HG03571 (cell line): ENCODE measurements at regions not wholly inside any gene's neighbourhood (a gene's known extent, or its start where the extent isn't known, plus 50 kb on each side); places are given as distances from the start of the nearest gene placed in this dataset.
"Not testable (repeated sequence)": the region's sequence is repeated elsewhere in the genome, so short reads cannot be mapped to it uniquely, and the experiment has no call there.

Experiments used
- ATAC-seq: cut with Tn5 transposase; IDR thresholded peaks from one replicate; pipeline ENCODE4 v1.9.1; 2021; ENCODE audit not compliant: unreplicated experiment

DNA sequence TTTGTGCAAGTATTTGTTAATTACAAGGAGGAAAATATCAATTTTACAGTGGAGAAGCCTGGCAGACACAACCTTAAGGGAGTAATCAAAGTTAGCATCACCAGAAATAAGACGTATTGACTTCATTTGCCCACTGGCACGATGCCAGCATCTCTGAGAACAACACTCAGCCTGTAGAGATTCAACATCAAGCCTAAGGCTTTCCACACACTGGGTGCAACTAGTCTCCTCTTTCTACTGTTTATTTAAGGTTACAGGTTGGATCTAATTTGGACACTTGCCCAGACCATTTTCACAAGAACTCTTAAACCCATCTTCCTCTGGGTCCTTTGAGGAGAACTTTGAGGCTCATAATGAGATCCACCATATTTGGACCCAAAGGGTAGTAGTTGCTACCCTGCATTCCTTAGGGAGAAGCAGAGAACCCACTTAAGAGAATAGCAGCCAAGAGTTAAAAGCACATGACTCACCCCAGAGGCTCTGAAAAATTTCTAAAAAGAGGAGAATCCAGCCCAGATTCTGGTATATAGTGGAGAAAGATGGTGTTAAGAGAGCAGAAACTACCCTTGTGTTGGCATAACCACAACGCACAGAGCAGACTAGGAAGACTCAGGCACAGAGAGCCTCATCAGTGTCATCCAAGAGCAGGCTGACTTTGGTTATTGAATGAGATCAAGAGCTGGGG, 97.3 kb downstream of the CCDC71L start:
- ATAC-seq: no peak

DNA sequence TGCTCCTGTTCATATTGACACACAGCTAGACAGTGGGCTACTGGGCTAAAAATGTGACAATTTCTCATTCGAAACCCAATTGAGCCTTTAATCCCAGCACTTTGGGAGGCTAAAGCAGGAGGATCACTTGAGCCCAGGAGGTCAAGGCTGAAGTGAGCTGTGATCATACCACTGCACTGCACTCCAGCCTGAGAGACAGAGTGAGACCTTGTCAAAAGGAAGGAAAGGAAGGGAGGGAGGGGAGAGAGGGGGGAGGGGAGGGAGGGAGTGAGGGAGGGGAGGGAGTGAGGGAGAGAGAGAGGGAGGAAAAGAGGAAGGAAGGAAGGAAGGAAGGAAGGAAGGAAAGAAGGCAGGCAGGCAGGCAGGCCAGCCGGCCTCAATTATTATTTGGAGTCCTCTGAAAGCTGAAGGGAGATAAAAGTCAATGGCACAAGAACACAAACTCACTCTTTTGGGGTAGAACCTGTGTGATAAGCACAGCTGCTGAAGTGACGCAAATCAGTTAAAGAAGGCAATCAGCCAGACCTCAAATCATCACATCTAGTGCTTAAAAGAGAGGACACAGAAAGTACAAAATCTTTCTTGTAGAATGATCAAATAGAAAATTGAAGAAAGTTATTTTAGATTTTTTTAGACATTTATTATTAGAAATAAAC, 98.1 kb downstream of the CCDC71L start:
- no peak for ATAC-seq

DNA sequence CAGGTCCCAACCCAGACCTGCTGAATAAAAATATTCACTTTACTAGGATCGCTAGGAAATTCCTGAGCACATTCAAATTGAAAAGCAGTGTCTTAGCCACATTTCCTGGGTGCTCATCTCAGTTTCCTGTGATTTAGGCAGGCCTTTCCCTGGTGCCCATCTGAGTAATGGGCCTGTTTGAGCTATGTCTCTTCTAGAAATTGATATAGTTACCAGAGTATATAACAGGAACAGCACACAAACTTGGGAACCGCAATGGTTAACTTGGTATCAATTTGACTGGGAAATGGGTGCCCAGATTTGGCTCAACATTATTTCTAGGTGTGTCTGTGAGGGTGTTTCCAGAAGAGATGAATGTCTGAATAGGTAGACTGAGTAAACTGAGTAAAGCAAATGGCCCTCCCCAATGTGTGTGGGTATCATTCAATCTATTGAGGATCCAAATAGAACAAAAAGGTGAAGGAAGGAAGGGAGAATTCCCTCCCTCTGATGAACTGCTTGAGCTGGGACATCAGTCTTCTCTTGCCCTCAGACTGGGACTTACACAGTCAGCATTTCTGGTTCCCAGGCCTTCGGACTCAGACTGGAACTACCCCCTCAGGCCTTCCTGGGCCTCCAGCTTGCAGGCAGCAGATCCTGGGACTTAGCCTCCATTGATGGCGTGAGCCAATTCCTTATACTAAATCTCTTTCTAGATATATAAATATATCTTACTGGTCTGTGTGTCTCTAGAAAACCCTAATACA, 99.1 kb downstream of the CCDC71L start:
- no peak for ATAC-seq

- ATAC-seq: no peak
Measured at GRCh38 chr7:106561151-106561550, 99.8 kb downstream of the CCDC71L start.

- no peak for ATAC-seq
Measured at GRCh38 chr7:106560482-106560881, 100.5 kb downstream of the CCDC71L start.

DNA sequence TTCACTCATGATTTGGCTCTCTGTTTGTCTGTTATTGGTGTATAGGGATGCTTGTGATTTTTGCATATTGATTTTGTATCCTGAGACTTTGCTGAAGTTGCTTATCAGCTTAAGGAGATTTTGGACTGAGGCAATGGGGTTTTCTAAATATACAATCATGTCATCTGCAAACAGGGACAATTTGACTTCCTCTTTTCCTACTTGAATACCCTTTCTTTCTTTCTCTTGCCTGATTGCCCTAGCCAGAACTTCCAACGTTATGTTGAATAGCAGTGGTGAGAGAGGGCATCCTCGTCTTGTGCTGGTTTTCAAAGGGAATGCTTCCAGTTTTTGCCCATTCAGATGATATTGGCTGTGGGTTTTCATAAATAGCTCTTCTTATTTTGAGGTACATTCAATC, 104.7 kb downstream of the CCDC71L start:
- ATAC-seq: not testable (repeated sequence)

DNA sequence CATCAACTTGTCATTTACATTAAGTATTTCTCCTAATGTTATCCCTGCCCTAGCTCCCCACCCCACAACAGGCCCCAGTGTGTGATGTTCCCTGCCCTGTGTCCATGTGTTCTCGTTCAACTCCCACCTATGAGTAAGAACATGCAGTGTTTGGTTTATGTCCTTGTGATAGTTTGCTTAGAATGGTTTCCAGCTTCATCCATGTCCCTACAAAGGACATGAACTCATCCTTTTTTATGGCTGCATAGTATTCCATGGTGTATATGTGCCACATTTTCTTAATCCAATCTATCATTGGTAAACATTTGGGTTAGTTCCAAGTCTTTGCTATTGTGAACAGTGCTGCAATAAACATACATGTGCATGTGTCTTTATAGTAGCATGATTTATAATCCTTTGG, 106.3 kb downstream of the CCDC71L start:
- ATAC-seq: not testable (repeated sequence)

GRCh38 chr7:106553446-106553836, 107.5 kb downstream of the CCDC71L start:
- no peak for ATAC-seq

- peak; percentile 98 for ATAC-seq
Measured at GRCh38 chr7:106552645-106553445, 108.1 kb downstream of the CCDC71L start.

- ATAC-seq: no peak
Measured at GRCh38 chr7:106551936-106552335, 109.0 kb downstream of the CCDC71L start.

- no peak for ATAC-seq
Measured at GRCh38 chr7:106548491-106548890, 112.5 kb downstream of the CCDC71L start.

DNA sequence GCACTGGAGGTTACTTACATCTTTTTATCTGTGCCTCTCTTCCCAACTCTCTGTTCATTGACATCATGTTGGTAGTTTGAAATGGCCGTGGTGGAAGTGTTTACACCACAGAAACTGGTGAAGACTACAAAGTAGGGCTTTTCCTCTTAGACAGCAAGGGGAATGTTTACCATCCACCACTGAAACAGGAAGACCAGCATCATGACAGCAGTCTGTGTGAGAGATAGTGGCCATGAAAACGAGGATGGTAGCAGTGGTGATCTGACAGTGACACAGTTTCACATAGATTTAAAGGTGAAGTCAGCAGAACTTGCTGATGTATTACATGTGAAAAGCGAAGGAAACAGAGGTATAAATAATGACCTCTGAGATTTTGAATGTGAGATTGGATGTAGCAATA, 115.7 kb downstream of the CCDC71L start:
- no peak for ATAC-seq

- no peak for ATAC-seq
Measured at GRCh38 chr7:106543221-106543757, 117.7 kb downstream of the CCDC71L start.

- ATAC-seq: no peak
Measured at GRCh38 chr7:106542550-106543220, 118.3 kb downstream of the CCDC71L start.

DNA sequence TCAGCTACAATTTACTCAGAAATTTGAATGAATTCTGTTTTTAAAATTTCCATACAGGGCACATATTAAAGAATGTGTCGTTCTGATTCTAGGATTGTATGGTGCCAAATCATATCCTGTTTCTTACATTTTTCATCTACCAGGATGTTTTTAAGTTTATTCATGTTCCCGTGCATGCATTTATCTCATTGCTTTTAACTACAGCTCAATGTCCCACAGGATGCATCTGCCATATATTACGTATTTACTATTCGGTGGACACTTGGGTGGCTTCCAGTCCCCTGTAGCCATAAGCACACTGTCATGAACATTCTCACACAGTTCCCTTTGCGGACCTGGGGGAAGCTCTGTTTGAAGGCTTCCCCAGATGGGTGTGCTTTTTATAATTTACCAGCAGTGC, 122.3 kb downstream of the CCDC71L start:
- no peak for ATAC-seq

DNA sequence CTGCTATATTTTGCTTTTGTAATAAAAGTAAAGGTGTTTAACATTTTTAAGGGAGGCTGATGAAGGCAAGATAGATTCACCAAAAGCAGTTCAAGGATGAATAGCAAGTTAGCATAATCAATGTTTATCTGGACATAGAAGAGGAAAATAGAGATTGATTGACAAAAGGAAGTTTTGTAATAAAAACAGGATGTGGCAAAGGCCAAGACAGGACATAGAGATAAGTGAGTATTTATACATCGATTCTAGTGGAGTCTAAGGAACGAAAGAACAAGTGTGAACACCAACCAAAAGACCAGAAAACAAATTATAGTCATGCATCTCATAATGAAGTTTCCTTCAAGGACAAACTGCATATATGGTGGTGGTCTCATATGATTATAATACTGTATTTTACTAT, 123.8 kb downstream of the CCDC71L start:
- ATAC-seq: no peak

- no peak for ATAC-seq
Measured at GRCh38 chr7:106536079-106536478, 124.9 kb downstream of the CCDC71L start.

DNA sequence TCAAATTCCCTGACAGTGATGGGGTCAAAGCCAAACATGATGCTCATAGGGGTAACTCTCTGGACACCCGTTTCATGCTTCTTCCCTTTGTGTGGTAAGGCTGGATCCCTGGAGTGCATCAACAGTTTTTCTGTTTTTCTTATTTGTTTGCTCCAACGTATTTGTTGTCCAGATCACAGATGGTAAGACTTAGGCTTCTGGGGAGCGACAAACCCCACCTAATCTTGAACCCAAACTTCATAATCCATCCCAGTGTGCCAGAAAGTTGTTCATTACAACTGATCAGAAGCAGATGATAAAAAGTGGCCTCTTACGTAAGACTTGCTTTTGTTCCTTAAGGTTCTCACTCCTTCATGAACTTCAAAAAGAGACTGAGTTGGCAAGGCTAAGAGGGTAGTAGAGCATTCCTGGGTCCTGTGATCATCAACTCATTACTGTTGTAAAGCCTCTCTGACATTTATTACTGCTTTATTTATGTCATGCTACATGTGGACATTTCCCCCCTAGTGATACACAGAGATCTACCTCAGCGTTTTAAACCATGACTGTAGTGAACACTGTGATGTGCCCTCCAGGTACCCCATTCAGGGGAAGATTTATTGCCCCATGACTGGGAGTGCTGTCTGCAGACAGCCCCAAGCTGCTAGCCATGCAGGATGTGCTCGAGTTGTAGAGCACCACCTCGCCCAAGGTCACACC, 125.6 kb downstream of the CCDC71L start:
- no peak for ATAC-seq

- no peak for ATAC-seq
Measured at GRCh38 chr7:106534271-106534846, 126.6 kb downstream of the CCDC71L start.
